Subcutaneous abdominal adipose tissue (tissue), 5 donors: ENCODE measurements at regions not wholly inside any gene's neighbourhood (a gene's known extent, or its start where the extent isn't known, plus 50 kb on each side); places are given as distances from the start of the nearest gene placed in this dataset.
"Not testable (repeated sequence)": the region's sequence is repeated elsewhere in the genome, so short reads cannot be mapped to it uniquely, and the experiment has no call there.

ENCODE experiments used
- H3K27ac ChIP-seq: one replicate; pipeline ENCODE4 v1.7.0; 2013; ENCODE audit warnings: low read depth, mild to moderate bottlenecking, inconsistent platforms, low read length, moderate library complexity
- H3K27me3 ChIP-seq, 5 donors: one replicate each; pipeline ENCODE4 v1.7.0; 2013; ENCODE audit warnings: low read length in 5 of 5, inconsistent platforms in 1 of 5; ENCODE audit not compliant: control insufficient read depth in 5 of 5, insufficient read depth in 4 of 5
- H3K36me3 ChIP-seq, 5 donors: one replicate each; pipeline ENCODE4 v1.7.0; 2013; ENCODE audit warnings: low read length in 5 of 5; ENCODE audit not compliant: control insufficient read depth in 5 of 5, insufficient read depth in 5 of 5
- H3K4me1 ChIP-seq, 5 donors: one replicate each; pipeline ENCODE4 v1.7.0; 2013; ENCODE audit warnings: low read length in 5 of 5, mild to moderate bottlenecking in 3 of 5, moderate library complexity in 1 of 5; ENCODE audit not compliant: control insufficient read depth in 5 of 5, insufficient read depth in 5 of 5
- H3K4me3 ChIP-seq, 5 donors: one replicate each; pipeline ENCODE4 v1.7.0; 2013; ENCODE audit warnings: low read length in 5 of 5, low read depth in 1 of 5
- H3K9ac ChIP-seq, 5 donors: one replicate each; pipeline ENCODE4 v1.7.0; 2013; ENCODE audit warnings: low read length in 5 of 5, mild to moderate bottlenecking in 4 of 5, moderate library complexity in 3 of 5
- H3K9me3 ChIP-seq, 5 donors: one replicate each; pipeline ENCODE4 v1.7.0; 2013; ENCODE audit warnings: low read length in 5 of 5; ENCODE audit not compliant: control insufficient read depth in 5 of 5
- donor health status: healthy.
- donor health status: healthy.
- donor health status: healthy.
- donor health status: healthy.
- donor health status: healthy.

DNA sequence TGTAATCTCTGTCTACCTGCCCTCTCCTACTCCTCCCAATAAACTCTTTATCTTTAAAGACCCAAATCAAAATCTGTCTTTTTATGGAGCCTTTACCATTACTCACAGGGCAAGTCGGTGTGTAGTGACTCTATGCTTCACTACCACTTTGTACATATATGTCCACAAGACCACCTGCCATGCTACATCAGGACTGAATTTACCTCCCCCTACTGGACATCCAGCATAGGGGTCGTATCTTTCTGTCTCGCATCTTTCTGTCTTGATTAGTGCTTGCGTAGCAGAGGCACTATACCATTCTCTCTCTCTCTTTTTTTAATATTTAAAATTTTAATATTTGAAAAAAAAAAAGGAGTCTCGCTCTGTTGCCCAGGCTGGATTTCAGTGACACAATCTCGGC, 587.5 kb downstream of the SOX5 start:
- Histone ChIP-seq H3K9ac (no peak overlapping the region), H3K4me3 (no peak overlapping the region), H3K4me1 (peaks cover 0 to 14% (median 5%) of the 10 kb centered on the region in 5 donors), H3K9me3 (peaks cover 0 to 5% (median 0%) of the 10 kb centered on the region in 5 donors), H3K27me3 (no peaks in the 10 kb centered on the region), H3K36me3 (no peaks in the 10 kb centered on the region), H3K27ac (no peak overlapping the region)

DNA sequence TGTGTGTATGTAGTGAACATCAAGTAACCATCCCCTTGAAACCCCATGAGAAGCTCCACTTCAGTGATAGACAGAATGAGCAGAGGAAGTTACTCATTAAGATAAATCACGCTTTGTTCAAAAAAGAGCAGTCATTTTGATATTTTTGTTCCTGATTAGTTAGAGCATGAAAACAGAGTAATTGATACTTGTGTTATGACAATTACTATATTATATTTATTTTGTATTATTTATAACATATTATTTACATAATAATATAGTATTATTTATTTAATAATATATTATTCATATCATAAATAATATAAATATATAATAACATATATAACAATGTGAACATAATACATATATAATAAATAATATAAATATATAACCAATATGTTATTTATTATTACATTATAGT, 580.9 kb downstream of the SOX5 start:
- Histone ChIP-seq H3K4me1 (peaks cover 0 to 5% (median 0%) of the 10 kb centered on the region in 5 donors), H3K9me3 (peaks cover 0 to 5% (median 0%) of the 10 kb centered on the region in 5 donors), H3K27me3 (no peaks in the 10 kb centered on the region), H3K9ac (no peak overlapping the region), H3K4me3 (no peak overlapping the region), H3K36me3 (no peaks in the 10 kb centered on the region), H3K27ac (no peak overlapping the region)

DNA sequence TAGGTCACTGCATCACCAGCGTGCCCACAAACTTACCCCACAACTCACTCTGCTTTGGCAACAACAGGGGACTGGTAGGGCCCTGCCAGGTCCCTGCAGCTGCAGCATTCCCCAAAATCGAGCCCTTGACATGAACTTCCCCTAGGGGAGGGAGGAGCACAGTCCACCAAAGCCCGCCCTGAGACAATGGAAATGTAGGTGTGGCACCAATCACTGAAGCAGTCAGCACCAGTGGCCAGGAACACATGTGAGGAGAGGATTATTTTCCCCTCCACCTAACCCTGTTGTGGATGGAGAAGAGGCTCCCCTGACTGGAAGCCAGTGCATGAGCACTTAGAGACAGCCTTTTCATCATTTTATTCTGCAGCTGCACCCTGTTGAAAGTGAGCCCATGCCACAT, 573.8 kb downstream of the SOX5 start:
- peaks cover 0 to 22% (median 21%) of the 10 kb centered on the region in 5 donors for H3K9me3 ChIP-seq
- H3K4me3 ChIP-seq, result no peak overlapping the region
- H3K27ac ChIP-seq, result no peak overlapping the region
- H3K4me1 ChIP-seq, result no peaks in the 10 kb centered on the region
- no peak overlapping the region for H3K9ac ChIP-seq
- H3K27me3 ChIP-seq, result no peaks in the 10 kb centered on the region
- no peaks in the 10 kb centered on the region for H3K36me3 ChIP-seq

DNA sequence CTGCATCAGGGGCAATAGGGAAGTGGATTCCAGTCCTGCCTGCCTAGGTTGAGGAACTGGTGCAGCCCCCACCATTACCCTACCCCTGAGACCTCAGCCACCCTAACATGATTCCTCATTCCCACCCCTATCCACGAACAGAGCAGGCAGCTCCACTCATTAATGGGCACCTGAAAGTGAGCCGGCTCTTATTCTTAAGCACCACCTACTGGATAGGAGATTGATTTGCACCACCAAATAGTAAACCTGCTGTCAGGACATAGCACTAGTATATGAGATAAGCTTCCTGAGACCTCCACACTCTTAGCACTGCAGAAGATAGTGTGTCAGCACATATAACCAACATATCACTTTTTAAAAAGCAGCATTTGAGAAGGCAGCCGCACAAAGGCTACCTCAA, 573.2 kb downstream of the SOX5 start:
- no peak overlapping the region for H3K4me3 ChIP-seq
- no peaks in the 10 kb centered on the region for H3K27me3 ChIP-seq
- H3K9ac ChIP-seq, result no peak overlapping the region
- no peaks in the 10 kb centered on the region for H3K4me1 ChIP-seq
- no peaks in the 10 kb centered on the region for H3K36me3 ChIP-seq
- peaks cover 0 to 22% (median 21%) of the 10 kb centered on the region in 5 donors for H3K9me3 ChIP-seq
- no peak overlapping the region for H3K27ac ChIP-seq

DNA sequence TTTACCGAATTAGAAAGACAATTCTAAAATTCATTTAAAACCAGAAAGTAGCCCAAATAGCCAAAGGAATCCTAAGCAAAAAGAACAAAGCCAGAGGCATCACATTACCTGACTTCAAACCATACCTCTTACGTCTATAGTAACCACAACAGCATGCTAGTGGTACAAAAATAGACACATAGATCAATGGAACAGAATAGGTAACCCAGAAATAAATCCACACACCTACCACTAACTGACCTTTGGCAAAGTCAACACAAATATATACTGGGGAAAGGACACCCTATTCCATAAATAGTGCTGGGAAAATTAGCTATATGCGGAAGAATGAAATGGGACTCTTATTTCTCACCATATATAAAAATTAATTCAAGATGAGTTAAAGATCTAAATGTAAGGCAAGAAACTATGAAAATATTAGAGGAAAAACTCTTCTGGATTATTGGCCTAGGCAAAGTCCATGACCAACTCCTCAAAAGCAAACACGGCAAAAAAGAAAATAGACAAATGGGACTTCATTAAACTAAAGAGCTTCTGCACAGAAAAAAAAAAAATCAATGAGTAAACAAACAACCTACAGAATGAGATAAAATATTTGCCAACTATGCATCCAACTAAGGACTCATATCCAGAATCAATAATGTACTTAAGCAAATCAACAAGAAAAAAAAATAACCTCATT, 568.9 kb downstream of the SOX5 start:
- Histone ChIP-seq H3K4me1 (no peaks in the 10 kb centered on the region), H3K9ac (no peak overlapping the region), H3K27ac (no peak overlapping the region), H3K9me3 (peaks cover 0 to 19% (median 18%) of the 10 kb centered on the region in 5 donors), H3K36me3 (no peaks in the 10 kb centered on the region), H3K4me3 (no peak overlapping the region), H3K27me3 (no peaks in the 10 kb centered on the region)

DNA sequence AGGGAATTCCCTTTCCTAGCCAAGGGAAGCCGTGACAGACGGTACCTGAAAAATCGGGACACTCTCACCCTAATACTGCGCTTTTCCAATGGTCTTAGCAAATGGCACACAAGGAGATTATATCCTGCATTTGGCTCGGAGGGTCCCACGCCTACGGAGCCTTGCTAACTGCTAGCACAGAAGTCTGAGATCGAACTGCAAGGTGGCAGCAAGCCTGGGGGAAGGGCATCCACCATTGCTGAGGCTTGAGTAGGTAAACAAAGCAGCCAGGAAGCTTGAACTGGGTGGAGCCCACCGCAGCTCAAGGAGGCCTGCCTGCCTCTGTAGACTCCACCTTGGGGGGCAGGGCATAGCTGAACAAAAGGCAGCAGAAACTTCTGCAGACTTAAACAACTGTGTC, 560.6 kb downstream of the SOX5 start:
- H3K4me1 ChIP-seq, H3K27me3 ChIP-seq, H3K27ac ChIP-seq, H3K4me3 ChIP-seq, H3K36me3 ChIP-seq, H3K9ac ChIP-seq, H3K9me3 ChIP-seq: not testable (repeated sequence)

DNA sequence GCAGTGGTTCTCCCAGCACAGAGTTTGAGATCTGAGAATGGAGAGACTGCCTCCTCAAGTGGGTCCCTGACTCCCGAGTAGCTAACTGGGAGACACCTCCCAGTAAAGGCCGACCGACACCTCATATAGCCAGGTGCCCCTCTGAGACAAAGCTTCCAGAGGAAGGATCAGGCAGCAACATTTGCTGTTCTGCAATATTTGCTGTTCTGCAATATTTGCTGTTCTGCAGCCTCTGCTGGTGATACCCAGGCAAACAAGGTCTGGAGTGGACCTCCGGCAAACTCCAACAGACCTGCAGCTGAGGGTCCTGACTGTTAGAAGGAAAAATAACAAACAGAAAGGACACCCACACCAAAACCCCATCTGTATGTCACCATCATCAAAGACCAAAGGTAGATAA, 560.2 kb downstream of the SOX5 start:
- not testable (repeated sequence) for H3K4me1 ChIP-seq, H3K27ac ChIP-seq, H3K9ac ChIP-seq, H3K27me3 ChIP-seq, H3K4me3 ChIP-seq, H3K9me3 ChIP-seq, H3K36me3 ChIP-seq

DNA sequence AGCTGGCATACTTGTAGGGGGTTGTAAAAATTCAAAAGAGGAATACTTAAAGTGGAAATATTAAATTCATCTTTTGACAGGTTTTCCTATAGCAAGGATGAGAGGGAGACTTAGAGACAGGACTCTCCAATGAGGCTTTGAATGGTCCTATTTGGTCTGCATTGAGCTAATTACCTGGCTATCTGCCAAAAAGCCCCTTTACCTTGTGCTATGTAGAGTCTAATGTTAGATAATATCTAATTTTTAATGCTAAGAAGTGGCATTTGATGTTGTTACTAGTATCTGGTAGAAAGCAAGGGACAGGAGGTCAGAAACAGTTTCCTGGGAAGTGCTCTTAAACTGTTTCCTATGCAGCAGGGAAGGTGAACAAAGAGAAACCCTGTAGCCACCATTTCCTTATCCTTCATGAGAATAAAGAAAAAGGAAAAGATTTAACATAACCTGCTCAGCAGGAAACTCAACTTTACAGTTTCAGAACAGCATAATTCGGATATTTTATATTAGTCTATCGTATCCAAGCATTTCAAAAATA, 550.0 kb downstream of the SOX5 start:
- Histone ChIP-seq H3K36me3 (no peaks in the 10 kb centered on the region), H3K9me3 (no peaks in the 10 kb centered on the region), H3K9ac (no peak overlapping the region), H3K27me3 (no peaks in the 10 kb centered on the region), H3K27ac (no peak overlapping the region), H3K4me3 (no peak overlapping the region), H3K4me1 (no peaks in the 10 kb centered on the region)

DNA sequence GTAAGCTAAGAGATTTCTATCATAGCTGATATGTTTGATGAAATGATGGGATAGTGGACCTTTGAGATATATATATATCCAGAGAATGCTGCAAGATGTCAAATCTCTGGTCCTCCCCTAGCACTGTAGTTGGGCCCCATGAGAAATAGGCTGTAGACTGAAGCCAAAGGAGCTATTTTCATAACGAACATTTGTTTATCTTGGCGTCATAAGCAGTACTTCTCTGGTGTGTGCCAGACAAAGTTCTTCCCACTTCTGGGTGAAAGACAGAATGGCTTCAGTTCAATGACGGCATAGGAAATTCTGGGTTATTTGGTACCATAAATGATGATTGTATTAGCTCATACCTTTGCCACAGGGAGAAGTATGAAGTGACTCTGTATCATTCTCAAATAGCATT, 534.3 kb downstream of the SOX5 start:
- no peaks in the 10 kb centered on the region for H3K9me3 ChIP-seq

DNA sequence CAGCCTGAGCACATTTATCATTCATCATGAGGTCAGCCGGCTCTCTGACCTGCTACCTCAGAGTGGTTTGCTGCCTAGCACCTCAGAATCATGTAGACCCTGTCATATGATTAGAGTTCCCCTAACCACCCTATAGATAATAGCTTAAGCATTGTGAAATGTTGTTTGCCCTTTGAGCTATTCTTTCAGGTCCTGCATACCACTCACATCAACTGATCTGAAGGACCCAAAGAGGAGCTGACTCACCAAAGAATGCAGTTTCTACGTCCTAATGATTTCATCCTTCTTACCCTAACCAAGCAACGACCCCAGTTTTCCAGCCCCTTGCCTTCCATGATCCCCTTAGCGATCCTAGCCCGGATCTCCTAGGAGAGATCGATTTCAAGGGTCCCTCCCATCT, 527.9 kb downstream of the SOX5 start:
- H3K36me3 ChIP-seq, result no peaks in the 10 kb centered on the region
- no peak overlapping the region for H3K9ac ChIP-seq
- H3K27me3 ChIP-seq, result no peaks in the 10 kb centered on the region
- no peaks in the 10 kb centered on the region for H3K9me3 ChIP-seq
- H3K4me3 ChIP-seq, result no peak overlapping the region
- H3K4me1 ChIP-seq, result no peaks in the 10 kb centered on the region
- no peak overlapping the region for H3K27ac ChIP-seq

More for the DNA sequence above, 534.3 kb downstream of the SOX5 start:
- H3K27me3 ChIP-seq, result no peaks in the 10 kb centered on the region
- H3K4me1 ChIP-seq, result peaks cover 0 to 27% (median 0%) of the 10 kb centered on the region in 5 donors
- no peak overlapping the region for H3K4me3 ChIP-seq
- H3K9ac ChIP-seq, result no peak overlapping the region
- H3K27ac ChIP-seq, result no peak overlapping the region
- H3K36me3 ChIP-seq, result no peaks in the 10 kb centered on the region
